ENCODE measurements at regions not wholly inside any gene's neighbourhood (a gene's known extent, or its start where the extent isn't known, plus 50 kb on each side); places are given as distances from the start of the nearest gene placed in this dataset.

GRCh38 chr12:47417955-47418354 is 287.9 kb downstream of the RPAP3 start:
- no peaks in the 10 kb centered on the region for H3K4me1 Mint-ChIP-seq
- Histone ChIP-seq H3K9ac (ENCODE audit: insufficient read depth, low read length, poor library complexity, severe bottlenecking) (no peak overlapping the region), H3K4me3 (replicated peaks in 1 of 3; ENCODE audit: low read depth in 2 of 3, low read length in 3 of 3) (no peak overlapping the region), H3K79me2 (ENCODE audit: insufficient read depth, low read length) (no peaks in the 10 kb centered on the region), H3K4me2 (replicated peaks; ENCODE audit: extremely low read depth, low read length, poor library complexity, severe bottlenecking) (no peak overlapping the region), H2AFZ (ENCODE audit: insufficient read depth, low read depth, low read length, poor library complexity, severe bottlenecking) (no peak overlapping the region), H3K4me1 (ENCODE audit: control insufficient read depth in 1 of 2, insufficient read depth in 2 of 2, low read length in 2 of 2) (no peaks in the 10 kb centered on the region), H3K27me3 (ENCODE audit: control insufficient read depth in 2 of 2, insufficient read depth in 2 of 2, low read length in 2 of 2) (no peaks in the 10 kb centered on the region), H3K9me3 (replicated peaks in 1 of 2; ENCODE audit: control insufficient read depth in 1 of 2, insufficient read depth in 1 of 2, low read length in 2 of 2) (no peaks in the 10 kb centered on the region), H3K27ac (ENCODE audit: low read depth in 1 of 2, low read length in 2 of 2) (no peak overlapping the region), H3K36me3 (replicated peaks in 1 of 2; ENCODE audit: control insufficient read depth in 1 of 2, insufficient read depth in 2 of 2, low read length in 2 of 2) (no peaks in the 10 kb centered on the region), H4K20me1 (ENCODE audit: insufficient read depth, low read length) (no peaks in the 10 kb centered on the region)
- H3K27me3 Mint-ChIP-seq (ENCODE audit: low read depth in 3 of 3), result peaks cover 0 to 4% (median 1%) of the 10 kb centered on the region in 3 donors
- no peak overlapping the region for H3K4me3 Mint-ChIP-seq
- TF ChIP-seq CTCF (IDR thresholded peaks at IDR 0.05), result no peak
- H3K27ac Mint-ChIP-seq, result no peak overlapping the region
- H3K36me3 Mint-ChIP-seq, result no peaks in the 10 kb centered on the region
- H3K9me3 Mint-ChIP-seq, result peaks cover 0 to 3% (median 0%) of the 10 kb centered on the region in 7 donors
- no peak for DNase-seq
- WGBS (ENCODE audit: insufficient coverage), result no CpG with 5 or more reads among the region's 1 CpG
- intact Hi-C loops (cut with micrococcal nuclease), result no loop called here

DNA sequence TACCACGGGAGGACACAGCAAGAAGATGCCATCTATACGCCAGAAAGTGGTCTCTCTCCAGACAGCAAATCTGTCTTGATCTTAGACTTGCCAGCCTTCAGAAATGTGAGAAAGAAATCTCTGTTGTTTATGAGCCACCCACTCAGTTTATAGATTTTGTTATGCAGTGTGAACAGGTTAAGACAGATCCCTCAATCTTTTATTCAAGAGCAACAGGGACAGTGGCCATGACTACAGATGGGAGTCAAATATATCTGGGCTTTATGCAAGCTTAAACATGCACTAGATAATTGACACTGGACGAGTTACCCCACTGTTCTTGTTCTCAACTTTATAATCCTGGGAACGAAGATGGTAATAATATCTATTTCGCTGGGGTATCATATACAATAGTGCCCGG is 288.7 kb downstream of the RPAP3 start:
- no peak overlapping the region for H3K9ac ChIP-seq (ENCODE audit: insufficient read depth, low read length, poor library complexity, severe bottlenecking)
- 100% methylated on average over 1 of the region's 6 CpGs for WGBS (ENCODE audit: insufficient coverage)
- no peaks in the 10 kb centered on the region for H3K36me3 ChIP-seq (replicated peaks in 1 of 2; ENCODE audit: control insufficient read depth in 1 of 2, insufficient read depth in 2 of 2, low read length in 2 of 2)
- Mint-ChIP-seq H3K27ac (no peak overlapping the region), H3K4me1 (no peaks in the 10 kb centered on the region), H3K27me3 (ENCODE audit: low read depth in 3 of 3) (peaks cover 0 to 4% (median 1%) of the 10 kb centered on the region in 3 donors), H3K36me3 (no peaks in the 10 kb centered on the region), H3K9me3 (peaks cover 0 to 3% (median 0%) of the 10 kb centered on the region in 7 donors), H3K4me3 (no peak overlapping the region)
- no peak overlapping the region for H3K27ac ChIP-seq (ENCODE audit: low read depth in 1 of 2, low read length in 2 of 2)
- no peaks in the 10 kb centered on the region for H3K79me2 ChIP-seq (ENCODE audit: insufficient read depth, low read length)
- DNase-seq, result no peak
- H4K20me1 ChIP-seq (ENCODE audit: insufficient read depth, low read length), result no peaks in the 10 kb centered on the region
- no peaks in the 10 kb centered on the region for H3K9me3 ChIP-seq (replicated peaks in 1 of 2; ENCODE audit: control insufficient read depth in 1 of 2, insufficient read depth in 1 of 2, low read length in 2 of 2)
- H3K27me3 ChIP-seq (ENCODE audit: control insufficient read depth in 2 of 2, insufficient read depth in 2 of 2, low read length in 2 of 2), result no peaks in the 10 kb centered on the region
- intact Hi-C loops (cut with micrococcal nuclease), result no loop called here
- H3K4me1 ChIP-seq (ENCODE audit: control insufficient read depth in 1 of 2, insufficient read depth in 2 of 2, low read length in 2 of 2), result no peaks in the 10 kb centered on the region
- no peak overlapping the region for H2AFZ ChIP-seq (ENCODE audit: insufficient read depth, low read depth, low read length, poor library complexity, severe bottlenecking)
- no peak for TF ChIP-seq CTCF (IDR thresholded peaks at IDR 0.05)
- no peak overlapping the region for H3K4me2 ChIP-seq (replicated peaks; ENCODE audit: extremely low read depth, low read length, poor library complexity, severe bottlenecking)
- no peak overlapping the region for H3K4me3 ChIP-seq (replicated peaks in 1 of 3; ENCODE audit: low read depth in 2 of 3, low read length in 3 of 3)

Data from CD14-positive monocyte (primary cell).